LNCAP (cell line): ENCODE measurements at regions not wholly inside any gene's neighbourhood (a gene's known extent, or its start where the extent isn't known, plus 50 kb on each side); places are given as distances from the start of the nearest gene placed in this dataset.

ENCODE experiments used
- CTCF ChIP-seq: fragments of 450-650 bp; IDR thresholded peaks from 2 replicates; pipeline ENCODE4 v1.5.1; 2017; ENCODE audit warnings: mild to moderate bottlenecking

- TF ChIP-seq CTCF = no peak
Measured at GRCh38 chr7:65239324-65239706, 134.3 kb upstream of the ZNF92 start.

GRCh38 chr7:65238785-65239184 lies 134.9 kb upstream of the ZNF92 start:
- no peak for TF ChIP-seq CTCF

GRCh38 chr7:65235586-65235985 lies 138.1 kb upstream of the ZNF92 start:
- TF ChIP-seq CTCF = no peak

GRCh38 chr7:65233409-65234034 lies 140.1 kb upstream of the ZNF92 start:
- no peak for TF ChIP-seq CTCF

GRCh38 chr7:65230231-65230630 lies 143.4 kb upstream of the ZNF92 start:
- TF ChIP-seq CTCF = no peak

GRCh38 chr7:65225422-65226006 lies 148.1 kb upstream of the ZNF92 start:
- TF ChIP-seq CTCF = no peak

GRCh38 chr7:65222655-65223054 lies 151.0 kb upstream of the ZNF92 start:
- no peak for TF ChIP-seq CTCF

GRCh38 chr7:65221683-65222082 lies 152.0 kb upstream of the ZNF92 start:
- no peak for TF ChIP-seq CTCF
